Vagina (tissue), 2 donors: ENCODE measurements at regions not wholly inside any gene's neighbourhood (a gene's known extent, or its start where the extent isn't known, plus 50 kb on each side); places are given as distances from the start of the nearest gene placed in this dataset.

Source experiments
- CTCF ChIP-seq, 3 experiments: fragments of 450-650 bp in 2 of 3; fragments of 200-600 bp in 1 of 3; sonication (generic) in 1 of 3; IDR thresholded peaks; one replicate each; pipeline ENCODE4 v1.5.1; 2017 to 2019; ENCODE audit warnings: antibody characterized with exemption in 3 of 3, mild to moderate bottlenecking in 2 of 3, moderate library complexity in 2 of 3
- POLR2A ChIP-seq, 2 donors: fragments of 450-650 bp; IDR thresholded peaks; one replicate each; pipeline ENCODE4 v1.6.1; 2017; ENCODE audit warnings: antibody characterized with exemption in 2 of 2, mild to moderate bottlenecking in 2 of 2, moderate library complexity in 2 of 2
- POLR2AphosphoS5 ChIP-seq, 2 donors: sonication (generic); formaldehyde crosslinking; IDR thresholded peaks; one replicate each; pipeline ENCODE4 v1.9.0; 2017; ENCODE audit warnings: antibody characterized with exemption in 2 of 2, mild to moderate bottlenecking in 2 of 2, low read depth in 1 of 2; ENCODE audit not compliant: insufficient read depth in 1 of 2

GRCh38 chr10:4214908-4215307 is 429.9 kb upstream of the KLF6 start:
- TF ChIP-seq POLR2A (IDR thresholded peaks at IDR 0.05) (no peak), CTCF (IDR thresholded peaks at IDR 0.05) (no peak), POLR2AphosphoS5 (IDR thresholded peaks at IDR 0.05; ENCODE audit: insufficient read depth in 1 of 2, low read depth in 1 of 2) (no peak)
